HepG2 (cell line): ENCODE measurements at regions not wholly inside any gene's neighbourhood (a gene's known extent, or its start where the extent isn't known, plus 50 kb on each side); places are given as distances from the start of the nearest gene placed in this dataset.

ENCODE experiments used
- CEBPG ChIP-seq: IDR thresholded peaks from 2 replicates; pipeline ENCODE4 v1.6.1; 2016
- CHCHD3 ChIP-seq: sonication (generic); formaldehyde crosslinking; IDR thresholded peaks from 2 replicates; pipeline ENCODE4 v1.8.0; 2022; ENCODE audit warnings: mild to moderate bottlenecking, missing genetic modification reagents, moderate library complexity
- MBD4 ChIP-seq: IDR thresholded peaks from 2 replicates; pipeline ENCODE4 v1.6.1; 2012; ENCODE audit warnings: low read length, inconsistent platforms, borderline replicate concordance
- MLXIP ChIP-seq: sonication (generic); formaldehyde crosslinking; IDR thresholded peaks from 2 replicates; pipeline ENCODE4 v1.9.0; 2021; ENCODE audit warnings: missing genetic modification reagents, borderline replicate concordance
- MTA3 ChIP-seq: sonication (generic); formaldehyde crosslinking; IDR thresholded peaks from 2 replicates; pipeline ENCODE4 v1.4.0; 2020; ENCODE audit warnings: missing genetic modification reagents
- PBX3 ChIP-seq: sonication (generic); formaldehyde crosslinking; IDR thresholded peaks from 2 replicates; pipeline ENCODE4 v1.8.1; 2023; ENCODE audit warnings: missing genetic modification reagents, inconsistent platforms, borderline replicate concordance
- PCBP2 ChIP-seq: fragments of 200-400 bp; formaldehyde crosslinking; optimal IDR thresholded peaks from 2 replicates; pipeline ENCODE3; 2018; ENCODE audit warnings: low read length, low read depth; ENCODE audit not compliant: poor library complexity, severe bottlenecking
- THAP11 ChIP-seq: IDR thresholded peaks from 2 replicates; pipeline ENCODE4 v1.6.1; 2016; ENCODE audit warnings: missing biosample characterization, missing genetic modification reagents
- ZBTB2 ChIP-seq: sonication (generic); formaldehyde crosslinking; IDR thresholded peaks from 2 replicates; pipeline ENCODE4 v1.8.0; 2022; ENCODE audit warnings: low read depth, missing genetic modification reagents
- ZSCAN22 ChIP-seq: sonication (generic); formaldehyde crosslinking; IDR thresholded peaks from 2 replicates; pipeline ENCODE4 v1.4.0; 2020; ENCODE audit warnings: mild to moderate bottlenecking, missing genetic modification reagents

- no peak for TF ChIP-seq CEBPG
- TF ChIP-seq PCBP2, result no peak
- no peak for TF ChIP-seq CHCHD3 (CRISPR knock-in tag)
- no peak for TF ChIP-seq ZBTB2 (CRISPR knock-in tag)
- no peak for TF ChIP-seq MBD4
- TF ChIP-seq THAP11 (CRISPR knock-in tag), result no peak
- TF ChIP-seq MTA3 (CRISPR knock-in tag), result no peak
- TF ChIP-seq PBX3 (CRISPR knock-in tag), result no peak
- TF ChIP-seq ZSCAN22 (CRISPR knock-in tag), result no peak
- TF ChIP-seq MLXIP (CRISPR knock-in tag), result no peak
Measured at GRCh38 chr13:112263152-112263551, 113.0 kb upstream of the SPACA7 start (continued).
